CD4-positive, alpha-beta T cell treated with Interleukin-17A for 4 hours (primary cell): ENCODE measurements at regions not wholly inside any gene's neighbourhood (a gene's known extent, or its start where the extent isn't known, plus 50 kb on each side); places are given as distances from the start of the nearest gene placed in this dataset.
"Not testable (repeated sequence)": the region's sequence is repeated elsewhere in the genome, so short reads cannot be mapped to it uniquely, and the experiment has no call there.

ENCODE experiments used
- DNase-seq: peaks from one replicate; pipeline ENCODE4 v3.0.0-alpha.2; 2020; ENCODE audit warnings: mixed read lengths

DNA sequence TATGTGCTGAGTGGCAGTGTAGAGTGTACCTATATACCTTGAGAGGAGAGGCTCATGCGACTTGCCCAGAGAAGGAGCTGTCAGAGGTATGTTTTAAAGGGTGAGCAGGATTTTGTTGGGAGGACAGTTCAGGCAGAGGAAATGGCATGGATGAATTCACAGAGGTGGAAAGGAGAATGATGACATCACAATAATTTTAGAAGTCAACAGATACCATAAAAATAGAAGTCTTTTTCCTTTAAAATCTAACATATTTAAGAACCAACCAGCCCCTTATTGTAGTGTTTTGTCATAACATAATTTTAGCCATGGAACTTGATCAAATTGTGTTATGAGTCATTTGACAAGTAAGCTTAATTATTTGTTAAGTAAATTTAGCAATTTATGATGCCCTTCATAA lies 538.1 kb upstream of the GYPC start:
- no peak for DNase-seq

DNA sequence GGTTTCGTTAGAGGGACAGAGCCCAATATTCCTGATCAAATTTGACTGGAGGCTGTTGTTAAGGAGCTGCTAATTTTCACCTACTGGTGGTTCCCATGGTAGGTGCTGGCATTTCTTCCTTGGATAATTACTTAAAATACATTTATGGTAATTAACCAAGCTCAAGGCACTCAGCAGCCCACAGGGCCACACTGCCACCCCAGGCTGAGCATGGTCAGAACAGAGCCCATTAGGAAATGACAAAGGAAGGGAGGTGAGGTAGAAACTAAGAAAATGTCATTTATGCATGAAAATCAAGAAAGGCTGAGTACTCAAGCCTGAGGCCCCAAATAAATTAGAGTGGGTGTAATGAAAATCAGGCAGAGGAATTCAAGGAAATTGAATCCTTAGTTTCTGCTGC lies 510.2 kb upstream of the GYPC start:
- DNase-seq: no peak

DNA sequence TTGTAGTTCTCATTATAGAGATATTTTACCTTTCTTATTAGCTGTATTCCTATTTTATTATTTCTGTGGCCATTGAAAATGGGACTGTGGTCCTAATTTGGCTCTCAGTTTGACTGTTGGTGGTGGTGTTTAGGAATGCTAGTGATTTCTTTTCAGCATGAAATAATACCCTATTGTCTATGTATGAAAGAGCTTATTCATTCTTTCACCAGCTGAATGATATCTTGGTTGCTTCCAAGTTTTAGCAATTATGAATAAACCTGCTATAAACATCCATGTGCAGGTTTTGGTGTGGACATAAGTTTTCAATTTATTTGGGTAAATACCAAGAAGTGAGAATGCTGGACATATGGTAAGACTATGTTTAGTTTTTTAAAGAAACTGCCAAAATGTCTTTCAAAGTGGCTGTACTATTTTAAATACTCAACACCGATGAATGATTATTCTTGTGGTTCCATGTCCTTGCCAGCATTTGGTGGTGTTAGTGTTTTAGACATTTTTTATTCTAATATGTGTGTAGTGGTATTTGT lies 501.6 kb upstream of the GYPC start:
- DNase-seq: no peak

DNA sequence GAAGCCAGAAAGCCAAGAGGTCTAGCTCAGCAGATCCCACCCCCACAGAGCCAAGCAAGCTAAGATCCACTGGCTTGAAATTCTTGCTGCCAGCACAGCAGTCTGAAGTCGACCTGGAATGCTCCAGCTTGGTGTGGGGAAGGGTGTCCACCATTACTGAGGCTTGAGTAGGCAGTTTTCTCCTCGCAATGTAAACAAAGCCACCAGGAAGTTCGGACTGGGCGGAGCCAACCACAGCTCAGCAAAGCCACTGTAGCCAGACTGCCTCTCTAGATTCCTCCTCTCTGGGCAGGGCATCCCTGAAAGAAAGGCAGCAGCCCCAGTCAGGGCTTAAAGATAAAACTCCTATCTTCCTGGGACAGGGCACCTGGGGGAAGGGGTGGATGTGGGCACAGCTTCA lies 495.0 kb upstream of the GYPC start:
- not testable (repeated sequence) for DNase-seq

DNA sequence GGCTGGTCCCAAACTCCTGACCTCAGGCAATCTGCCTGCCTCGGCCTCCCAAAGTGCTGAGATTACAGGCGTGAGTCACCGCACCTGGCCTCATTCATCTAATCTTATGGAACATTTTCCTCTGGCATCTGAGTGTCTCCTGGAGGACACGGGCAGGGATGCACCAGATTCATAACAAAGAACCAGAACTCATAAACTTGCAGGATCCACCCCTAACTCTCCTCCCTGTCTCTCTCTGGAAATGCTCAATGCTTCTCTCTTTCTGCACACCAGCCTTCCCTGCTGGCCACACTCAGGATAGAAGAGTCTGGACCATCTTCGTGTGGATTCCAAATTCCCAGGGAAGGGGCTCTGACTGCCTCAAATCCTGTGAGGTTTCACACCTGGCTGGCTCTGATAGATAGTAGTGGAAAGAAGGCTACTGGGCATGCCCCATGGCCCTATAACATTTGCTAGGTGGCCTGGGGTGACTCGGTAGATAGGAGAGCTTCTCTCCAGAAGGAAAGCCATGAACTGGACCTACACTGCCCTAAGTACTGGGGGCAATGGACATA lies 483.2 kb upstream of the GYPC start:
- no peak for DNase-seq

DNA sequence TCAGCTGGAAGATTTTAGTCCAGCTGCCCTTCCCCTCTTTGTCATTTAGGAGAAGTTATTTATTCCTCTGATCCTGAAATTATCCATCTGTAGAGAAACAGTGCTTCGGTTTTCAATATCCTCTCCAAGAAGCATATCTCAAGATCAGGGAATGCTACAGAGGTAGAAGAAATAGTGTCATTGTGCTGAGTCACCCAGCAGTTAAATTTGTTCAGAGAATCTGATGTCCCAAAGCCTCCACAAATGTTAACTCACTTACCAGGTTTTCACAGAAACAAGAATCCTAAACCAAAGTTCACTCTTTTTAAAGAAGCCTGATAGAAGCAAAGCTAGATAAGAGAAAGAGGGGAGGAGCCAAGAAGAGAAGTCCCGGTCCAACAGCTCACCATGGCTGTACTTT lies 480.7 kb upstream of the GYPC start:
- no peak for DNase-seq

DNA sequence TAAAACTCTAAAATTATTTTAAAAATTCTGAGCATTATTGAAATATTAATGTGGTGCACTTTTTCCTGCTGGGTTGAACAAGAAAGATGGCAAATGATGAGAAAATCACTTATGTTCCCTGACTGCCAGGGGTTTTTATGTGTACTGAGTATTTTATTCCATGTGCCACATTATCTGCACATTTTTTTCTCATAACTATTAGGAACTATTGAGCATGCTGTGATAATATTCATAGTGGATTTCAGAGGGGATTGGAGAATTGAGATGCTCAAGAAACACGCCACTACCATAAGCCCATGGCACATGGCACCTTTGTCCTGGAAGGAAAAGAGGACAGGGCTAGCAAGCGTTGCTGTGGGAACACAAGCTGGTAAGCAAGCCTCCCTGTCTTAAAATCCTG lies 478.5 kb upstream of the GYPC start:
- DNase-seq: no peak

DNA sequence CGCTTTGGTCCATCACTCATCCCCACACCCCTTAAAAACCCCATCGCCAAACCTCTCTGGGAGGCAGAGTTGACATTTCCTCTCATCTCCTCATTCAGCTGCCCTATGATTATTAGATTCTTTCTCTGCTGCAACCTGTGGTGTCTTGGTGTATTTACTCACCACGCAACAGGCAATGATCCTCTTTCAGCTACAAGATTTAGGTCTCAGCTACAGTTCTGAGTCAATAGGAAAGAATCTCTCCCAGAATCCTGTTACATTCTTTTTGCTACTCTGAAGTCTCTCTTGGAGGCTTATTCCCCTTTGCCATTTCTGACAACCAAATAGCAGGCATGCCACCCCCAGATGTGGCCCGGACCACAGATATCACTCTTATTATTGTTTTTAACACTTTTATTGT lies 468.3 kb upstream of the GYPC start:
- no peak for DNase-seq

DNA sequence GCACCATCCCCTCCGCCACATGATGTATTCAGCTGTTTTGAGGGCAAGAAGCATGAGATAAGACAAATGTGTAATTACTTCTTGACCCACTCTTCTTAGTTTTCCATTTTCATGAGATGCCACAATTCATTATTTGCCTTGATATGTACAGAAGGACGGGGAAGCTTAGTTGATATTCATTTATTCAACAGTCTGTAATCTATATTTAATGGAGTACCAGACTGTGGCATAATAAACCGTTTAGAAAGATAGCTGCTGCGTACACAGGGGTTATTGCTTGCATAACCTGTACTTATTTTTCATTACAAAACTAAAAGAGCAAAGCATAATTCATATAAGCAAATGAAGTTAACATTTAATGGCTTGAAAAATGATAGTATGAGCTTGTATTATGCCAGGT lies 466.4 kb upstream of the GYPC start:
- no peak for DNase-seq

DNA sequence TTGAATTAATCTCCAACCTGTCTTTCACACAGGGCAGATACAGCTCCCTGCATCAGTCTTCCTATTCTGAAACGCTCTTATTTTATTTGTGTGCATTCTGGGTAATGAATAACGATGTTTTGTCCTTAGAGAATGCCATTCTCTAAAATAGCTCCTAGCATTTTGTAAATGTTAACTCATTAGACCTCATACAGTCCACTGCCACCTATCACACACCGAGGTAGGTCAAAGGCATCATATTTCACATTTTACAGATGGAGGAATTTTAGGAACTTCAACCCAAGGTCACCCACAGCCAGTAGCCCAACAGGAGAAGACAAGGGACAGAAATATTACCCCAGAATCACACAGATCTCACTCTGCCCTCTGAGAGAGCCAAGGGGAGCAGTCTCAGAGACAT lies 455.4 kb upstream of the GYPC start:
- no peak for DNase-seq

DNA sequence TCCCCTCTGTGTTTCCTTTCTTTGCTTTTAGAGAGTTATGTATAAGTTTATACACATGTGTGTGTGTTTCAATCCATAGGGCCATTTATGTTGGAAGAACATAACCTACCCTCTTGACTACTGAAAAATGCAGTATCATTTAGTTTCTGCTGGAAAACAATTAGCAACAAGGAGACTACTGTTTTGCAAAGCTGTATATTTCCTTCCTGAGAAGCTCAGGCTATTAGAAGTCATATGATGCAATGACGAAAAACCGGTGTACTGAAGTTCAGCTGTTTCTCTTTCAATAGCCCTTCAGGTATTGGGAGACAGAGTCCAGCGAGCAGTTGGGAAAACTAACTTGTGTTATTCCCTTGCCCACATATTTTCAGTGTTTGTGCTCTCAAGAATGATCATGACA lies 447.7 kb upstream of the GYPC start:
- no peak for DNase-seq

DNA sequence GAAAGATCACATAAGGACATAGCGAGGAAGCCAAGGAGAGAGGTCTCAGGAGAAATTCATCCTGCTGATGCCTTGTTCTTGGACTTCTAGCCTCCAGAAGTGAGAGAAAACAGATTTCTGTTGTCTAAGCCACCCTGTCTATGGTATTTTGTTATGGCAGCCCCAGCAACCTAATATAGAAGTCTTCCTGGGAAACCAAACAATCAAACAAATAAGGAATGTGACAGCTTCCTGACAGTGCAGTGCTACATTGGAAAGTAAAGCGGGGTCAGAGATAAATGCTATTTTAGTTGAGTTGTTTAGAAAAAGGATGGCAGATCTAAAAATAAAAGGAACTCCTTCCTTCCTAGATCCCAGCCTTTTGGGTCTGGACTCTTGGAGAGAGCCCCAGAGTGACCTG lies 443.2 kb upstream of the GYPC start:
- DNase-seq: no peak

DNA sequence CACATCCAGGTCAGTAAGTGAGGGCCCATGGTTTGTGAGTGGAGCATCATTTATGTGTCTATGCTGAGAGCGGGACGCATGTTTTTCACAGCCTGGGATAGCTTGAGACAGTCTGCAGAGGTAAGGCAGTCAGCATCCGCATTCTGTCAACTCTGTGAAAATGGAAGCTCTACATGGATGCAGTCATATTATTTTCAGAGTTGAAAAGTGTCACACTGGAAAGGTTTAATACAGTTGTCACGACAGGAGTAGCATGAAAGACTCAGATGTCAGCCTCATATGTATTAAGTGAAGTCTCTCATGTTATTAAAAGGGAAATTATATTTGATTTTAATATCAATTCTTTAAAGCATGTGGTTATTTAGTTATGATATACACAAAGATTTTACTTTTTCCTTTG lies 436.9 kb upstream of the GYPC start:
- no peak for DNase-seq

DNA sequence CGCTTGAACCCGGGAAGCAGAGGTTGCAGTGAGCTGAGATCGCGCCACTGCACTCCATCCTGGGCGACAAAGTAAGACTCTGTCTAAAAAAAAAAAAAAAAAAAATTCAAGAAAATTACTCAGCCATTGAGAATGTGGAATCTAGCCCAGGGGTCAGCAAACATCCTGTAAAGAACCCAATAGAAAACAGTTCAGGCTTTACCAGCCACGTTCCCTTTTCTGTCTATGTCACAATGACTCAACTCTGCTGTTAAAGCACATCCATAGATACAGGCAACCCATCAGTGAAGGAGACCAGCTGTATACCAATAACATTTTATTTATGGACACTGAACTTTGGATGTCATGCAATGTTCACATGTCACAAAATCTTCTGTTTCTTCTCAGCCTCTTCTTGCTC lies 435.6 kb upstream of the GYPC start:
- no peak for DNase-seq

DNA sequence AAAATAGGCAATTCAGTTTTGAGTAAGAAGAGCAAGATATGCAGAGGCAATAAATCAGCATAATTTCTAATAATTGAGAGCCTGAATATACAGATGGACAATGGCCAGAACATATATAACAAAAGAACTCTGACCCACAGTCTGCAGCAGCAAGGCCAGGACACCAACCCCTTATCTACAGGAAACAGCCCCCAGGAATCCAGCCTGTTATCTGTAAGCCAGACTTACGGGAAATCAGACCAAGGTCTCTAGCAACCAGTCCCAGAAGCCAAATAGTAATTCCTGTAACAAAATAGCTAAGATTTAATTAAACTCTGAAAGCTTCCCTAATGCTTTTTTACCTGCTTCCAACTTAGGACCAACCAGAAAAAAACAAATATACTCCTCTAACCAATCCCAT lies 434.5 kb upstream of the GYPC start:
- DNase-seq: no peak

DNA sequence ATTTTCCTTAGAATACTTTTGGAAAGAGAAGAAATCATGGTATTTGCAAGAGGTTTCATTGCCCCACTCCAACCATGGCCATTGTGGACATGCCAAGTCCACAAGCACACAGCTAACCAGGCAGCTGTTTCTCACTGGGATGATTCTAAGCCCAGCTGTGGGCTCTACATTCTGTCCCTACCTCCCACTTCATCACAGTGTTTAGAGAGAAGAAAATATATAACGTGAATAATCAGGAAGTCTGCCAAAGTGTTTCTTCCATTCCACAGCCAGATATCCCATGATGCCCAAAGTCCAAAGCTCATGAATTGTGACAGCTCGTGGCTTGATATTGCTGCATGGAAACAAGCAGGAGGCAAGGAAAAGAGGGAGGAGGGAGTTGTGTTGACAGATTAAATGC lies 433.7 kb upstream of the GYPC start:
- no peak for DNase-seq

DNA sequence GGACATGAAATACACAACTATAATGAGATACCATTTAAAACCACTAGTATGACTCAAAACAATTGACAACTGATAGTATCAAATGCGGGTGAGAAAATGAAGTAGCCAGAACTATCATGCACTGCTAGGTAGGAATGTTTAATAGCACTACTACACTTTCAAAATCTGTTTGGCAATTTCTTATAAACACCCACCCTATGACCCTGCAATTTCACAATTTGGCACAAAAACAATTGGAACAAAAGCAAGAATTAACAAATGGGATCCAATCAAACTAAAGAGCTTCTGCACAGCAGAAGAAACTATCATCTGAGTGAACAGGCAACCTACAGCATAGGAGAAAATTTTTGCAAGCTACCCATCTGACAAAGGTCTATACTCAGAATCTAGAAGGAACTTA lies 431.2 kb upstream of the GYPC start:
- no peak for DNase-seq

DNA sequence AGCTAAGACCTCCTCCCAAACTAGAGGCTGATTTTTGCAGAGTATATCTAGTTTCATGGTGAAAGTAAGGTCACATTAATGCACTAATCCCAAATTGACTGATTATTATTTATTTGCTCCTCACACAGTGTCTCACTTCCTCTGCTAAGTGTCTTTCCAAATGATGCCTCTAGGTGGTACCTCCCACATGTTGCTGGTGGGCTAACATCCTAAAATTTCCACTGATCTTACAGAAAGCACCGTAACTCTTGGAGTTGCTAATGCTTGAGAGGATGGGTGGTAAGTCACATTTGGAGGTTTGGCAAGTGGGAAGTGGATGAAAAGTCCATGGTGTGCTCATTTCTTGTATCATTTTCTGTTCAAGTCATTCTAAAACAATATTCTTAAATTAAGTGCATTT lies 428.7 kb upstream of the GYPC start:
- DNase-seq: no peak

DNA sequence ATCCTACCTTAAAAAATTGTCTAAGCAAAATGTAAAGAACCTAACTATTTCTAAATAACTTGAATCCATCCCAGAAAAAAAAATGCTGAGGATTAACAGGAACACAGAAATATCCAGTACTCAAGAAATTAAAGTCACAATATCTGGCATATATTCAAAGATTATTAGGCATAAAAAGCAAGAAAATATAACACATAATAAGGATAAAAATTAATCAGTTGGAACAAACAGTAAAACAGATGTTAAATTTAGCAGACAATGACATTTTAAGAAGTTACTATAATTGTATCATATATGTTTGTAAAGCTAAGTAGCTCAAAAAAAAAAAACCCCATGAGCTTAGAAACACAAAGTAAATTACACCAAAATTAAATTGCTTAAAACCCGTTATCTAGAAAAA lies 427.4 kb upstream of the GYPC start:
- DNase-seq: no peak

DNA sequence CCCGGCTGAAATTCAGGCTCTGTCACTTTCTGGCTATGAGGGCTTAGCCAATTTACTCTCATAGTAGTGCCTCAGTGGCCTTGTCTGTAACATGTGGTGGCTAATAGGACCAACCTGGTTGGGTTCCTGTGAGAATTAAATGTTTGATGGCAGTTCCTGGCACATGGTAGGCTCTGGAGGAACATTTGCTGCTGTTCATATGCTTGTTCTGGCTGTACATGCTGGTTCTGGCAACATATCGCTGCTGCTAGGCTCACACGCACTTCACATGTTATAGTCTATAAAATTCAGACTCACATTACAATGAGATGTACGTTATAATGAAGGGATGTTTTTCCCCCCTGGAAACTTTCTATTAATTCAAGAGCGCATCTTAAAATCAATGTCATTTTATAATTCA lies 417.7 kb upstream of the GYPC start:
- DNase-seq: no peak

DNA sequence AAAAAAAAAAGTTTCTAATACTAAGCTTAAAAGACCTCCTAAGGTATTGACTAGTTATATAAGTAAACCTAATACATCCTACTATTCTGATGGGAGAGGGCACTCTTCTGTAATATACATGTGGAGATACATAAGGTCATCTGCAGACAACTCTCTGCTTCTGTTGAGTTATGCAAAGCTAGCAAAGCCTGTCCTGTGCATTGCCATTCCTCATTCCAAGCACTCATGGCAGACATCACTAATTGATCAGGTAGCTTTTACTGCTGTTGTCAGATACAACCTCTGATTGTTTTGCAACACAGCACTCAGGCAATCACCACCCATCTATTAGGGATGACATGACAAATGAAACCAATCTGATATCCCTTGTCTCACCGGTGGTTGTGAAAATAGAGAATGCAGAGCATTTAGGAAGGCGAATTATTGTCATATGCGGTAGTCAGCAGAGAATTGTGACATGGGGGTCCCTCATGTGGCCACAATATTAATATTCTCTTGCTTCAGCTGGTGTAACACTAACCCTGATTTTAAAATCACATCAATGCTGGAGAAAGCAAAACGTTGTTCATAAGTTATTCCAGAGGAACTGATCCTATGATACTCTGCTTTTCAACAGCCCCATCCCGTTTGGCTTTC lies 416.5 kb upstream of the GYPC start:
- no peak for DNase-seq

DNA sequence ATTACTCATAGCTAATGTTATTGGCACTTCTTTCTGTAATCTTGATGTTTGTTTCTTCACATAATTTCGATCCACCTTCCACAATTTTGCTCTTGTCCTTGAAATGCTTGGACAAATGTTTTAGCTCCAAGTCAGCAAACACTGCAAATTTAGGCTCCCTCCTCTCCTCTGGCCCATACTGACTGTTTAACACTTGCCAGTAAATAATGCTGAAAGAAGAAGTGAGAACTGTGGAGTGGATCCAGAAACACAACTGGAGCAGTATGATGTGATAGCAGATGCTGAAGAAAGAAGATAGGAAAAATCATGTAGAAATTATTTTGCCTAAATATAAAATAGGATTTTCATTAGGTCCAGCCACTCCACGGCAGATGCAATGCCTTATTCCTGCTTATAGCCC lies 415.0 kb upstream of the GYPC start:
- no peak for DNase-seq

DNA sequence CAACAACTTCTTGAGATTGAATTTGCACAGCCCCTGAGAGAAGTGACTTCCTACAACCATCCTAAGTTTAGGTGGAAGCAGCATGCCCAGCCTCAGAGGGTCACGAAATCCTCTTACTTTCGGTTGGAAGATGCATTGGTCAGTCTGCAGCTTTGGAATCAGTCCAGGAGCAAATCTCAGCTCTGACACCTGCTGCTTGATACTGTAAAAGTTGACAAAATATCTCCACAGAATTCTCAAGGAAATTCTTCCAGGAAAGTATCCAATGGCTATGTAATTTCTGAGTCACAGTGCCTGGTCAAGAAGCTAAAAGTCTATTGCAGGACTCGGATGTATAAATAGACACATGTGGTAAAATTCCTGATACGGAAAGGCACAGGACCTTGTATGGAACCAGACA lies 414.5 kb upstream of the GYPC start:
- no peak for DNase-seq

DNA sequence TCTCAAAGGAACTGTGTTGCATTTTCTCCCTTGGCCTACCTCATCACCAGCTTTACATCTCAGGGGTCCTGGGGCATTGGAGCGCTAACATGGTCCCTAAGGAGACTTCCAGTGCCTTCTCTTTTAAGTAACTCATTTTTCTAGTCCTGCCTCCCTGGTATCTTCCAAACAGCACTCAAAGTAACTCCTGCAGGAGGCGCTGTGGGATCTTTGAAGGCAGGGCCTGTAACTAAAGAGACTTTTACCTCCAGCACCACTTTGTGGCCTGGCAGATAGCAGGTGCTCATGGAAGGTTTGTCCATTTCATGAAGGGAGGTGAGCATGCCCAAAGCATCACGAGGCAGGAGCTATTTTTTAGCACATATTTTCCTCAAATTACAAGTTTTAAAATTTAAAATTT lies 411.0 kb upstream of the GYPC start:
- DNase-seq: peak; percentile 19

DNA sequence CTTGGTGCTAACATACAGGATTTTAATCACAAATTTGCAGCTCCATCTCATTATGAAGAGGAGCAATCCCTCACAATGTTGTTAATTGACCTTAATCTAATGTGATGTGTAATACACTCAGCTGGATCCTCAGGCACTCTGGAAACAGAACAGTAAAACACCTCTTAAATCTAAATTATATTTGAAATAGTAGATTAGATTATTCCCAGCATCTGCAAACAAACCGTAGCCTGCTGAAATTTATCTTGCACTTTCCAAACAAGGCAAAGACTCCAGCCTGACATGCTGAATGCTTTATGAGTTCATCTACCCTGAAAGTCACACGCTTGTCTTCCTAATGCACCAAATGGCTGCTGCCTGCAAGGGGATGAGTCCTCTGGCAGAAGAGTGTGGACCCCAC lies 402.3 kb upstream of the GYPC start:
- no peak for DNase-seq
